A673 (cell line): ENCODE measurements at regions not wholly inside any gene's neighbourhood (a gene's known extent, or its start where the extent isn't known, plus 50 kb on each side); places are given as distances from the start of the nearest gene placed in this dataset.

Source experiments
- BruUV-seq: library from RNA; stranded (reverse); fragments of 400-500 nt; replicated peaks from 2 replicates; lab custom pipeline; 2021; lab: Mats Ljungman, UMichigan
- CTCF ChIA-PET: fragments of 300-600 bp; sonication (Branson Sonifier 250); formaldehyde crosslinking; loops from one replicate; lab custom pipeline; 2022; ENCODE audit warnings: antibody characterized with exemption; lab: Charles Lee
- POLR2A ChIA-PET: fragments of 300-600 bp; sonication (Branson Sonifier 250); formaldehyde crosslinking; loops from one replicate; lab custom pipeline; 2022; ENCODE audit warnings: antibody characterized with exemption; ENCODE audit not compliant: low non-redundant PET; lab: Charles Lee
- DNase-seq: peaks from one replicate; pipeline ENCODE4 v3.0.0-alpha.2; 2015; ENCODE audit warnings: low spot score
- H3K27ac ChIP-seq: fragments of 200-600 bp; sonication (generic); 2 replicates; pipeline ENCODE4 v1.5.1; 2016; ENCODE audit warnings: mixed run types, low read depth, mild to moderate bottlenecking, mixed read lengths, antibody characterized with exemption, low read length; ENCODE audit not compliant: poor library complexity, severe bottlenecking
- H3K27me3 ChIP-seq: fragments of 200-600 bp; sonication (generic); replicated peaks from 2 replicates; pipeline ENCODE4 v1.6.1; 2017; ENCODE audit warnings: mixed run types, low read depth, mild to moderate bottlenecking, mixed read lengths, antibody characterized with exemption, low read length; ENCODE audit not compliant: insufficient read depth, poor library complexity
- H3K36me3 ChIP-seq: fragments of 200-600 bp; sonication (generic); 2 replicates; pipeline ENCODE4 v1.6.1; 2016; ENCODE audit warnings: mixed run types, mild to moderate bottlenecking, mixed read lengths, antibody characterized with exemption, low read length; ENCODE audit not compliant: insufficient read depth, poor library complexity, severe bottlenecking
- H3K4me1 ChIP-seq: fragments of 200-600 bp; sonication (generic); 2 replicates; pipeline ENCODE4 v1.6.1; 2017; ENCODE audit warnings: mixed run types, mild to moderate bottlenecking, mixed read lengths, antibody characterized with exemption, low read length; ENCODE audit not compliant: insufficient read depth, poor library complexity, severe bottlenecking
- H3K4me3 ChIP-seq: fragments of 200-600 bp; sonication (generic); 2 replicates; pipeline ENCODE4 v1.5.1; 2016; ENCODE audit warnings: low read depth, mixed run types, mild to moderate bottlenecking, mixed read lengths, low read length; ENCODE audit not compliant: poor library complexity, severe bottlenecking
- H3K9me3 ChIP-seq: fragments of 200-600 bp; sonication (generic); 2 replicates; pipeline ENCODE4 v1.6.1; 2016; ENCODE audit warnings: mixed run types, low read depth, mild to moderate bottlenecking, mixed read lengths, antibody characterized with exemption, low read length; ENCODE audit not compliant: poor library complexity, severe bottlenecking
- EZH2 ChIP-seq: fragments of 200-600 bp; sonication (generic); IDR thresholded peaks from 2 replicates; pipeline ENCODE4 v1.6.1; 2017; ENCODE audit warnings: borderline replicate concordance, low read depth, mild to moderate bottlenecking, mixed read lengths, antibody characterized with exemption, low read length; ENCODE audit not compliant: poor library complexity, severe bottlenecking
- intact Hi-C: fragments of 100-400 bp; cut with micrococcal nuclease; formaldehyde crosslinking; loops from one replicate; pipeline ENCODE4 v1.10.0; 2022; ENCODE audit not compliant: unreplicated experiment
- TF ChIP-seq, protein P1 (sequence below): fragments of 300-800, 200-600 bp; sonication (generic); conservative IDR thresholded peaks from 2 replicates; pipeline ENCODE4 v1.5.1; 2017; ENCODE audit warnings: low read depth, mild to moderate bottlenecking, antibody characterized with exemption, low read length, moderate library complexity, mixed read lengths

DNA sequence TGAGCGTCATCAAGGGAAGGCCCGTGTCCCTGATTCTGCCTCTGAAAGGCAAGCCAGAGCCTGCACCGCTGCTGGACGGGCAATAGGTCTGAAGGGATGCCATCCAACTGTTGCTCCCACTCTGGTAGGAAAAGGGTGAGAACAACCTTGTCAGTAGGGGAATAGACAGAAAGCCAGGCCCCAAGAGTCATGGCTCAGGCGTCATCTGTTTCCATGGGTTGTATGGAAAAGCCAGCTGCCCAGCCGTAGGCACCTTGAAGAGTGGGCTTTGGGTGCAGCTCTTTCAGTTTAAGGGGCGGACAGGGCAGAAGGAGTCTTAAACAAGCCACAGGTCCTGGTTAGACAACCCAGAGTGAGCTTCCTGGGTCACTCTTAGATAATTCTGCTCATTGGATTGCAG is 66.5 kb downstream of the RNF6 start:
- H3K9me3 ChIP-seq: no peaks in the 10 kb centered on the region
- H3K36me3 ChIP-seq: no peaks in the 10 kb centered on the region
- no peaks in the 10 kb centered on the region for H3K4me1 ChIP-seq
- ChIA-PET CTCF (no interaction called here), POLR2A (no interaction called here)
- TF ChIP-seq, protein P1, sequence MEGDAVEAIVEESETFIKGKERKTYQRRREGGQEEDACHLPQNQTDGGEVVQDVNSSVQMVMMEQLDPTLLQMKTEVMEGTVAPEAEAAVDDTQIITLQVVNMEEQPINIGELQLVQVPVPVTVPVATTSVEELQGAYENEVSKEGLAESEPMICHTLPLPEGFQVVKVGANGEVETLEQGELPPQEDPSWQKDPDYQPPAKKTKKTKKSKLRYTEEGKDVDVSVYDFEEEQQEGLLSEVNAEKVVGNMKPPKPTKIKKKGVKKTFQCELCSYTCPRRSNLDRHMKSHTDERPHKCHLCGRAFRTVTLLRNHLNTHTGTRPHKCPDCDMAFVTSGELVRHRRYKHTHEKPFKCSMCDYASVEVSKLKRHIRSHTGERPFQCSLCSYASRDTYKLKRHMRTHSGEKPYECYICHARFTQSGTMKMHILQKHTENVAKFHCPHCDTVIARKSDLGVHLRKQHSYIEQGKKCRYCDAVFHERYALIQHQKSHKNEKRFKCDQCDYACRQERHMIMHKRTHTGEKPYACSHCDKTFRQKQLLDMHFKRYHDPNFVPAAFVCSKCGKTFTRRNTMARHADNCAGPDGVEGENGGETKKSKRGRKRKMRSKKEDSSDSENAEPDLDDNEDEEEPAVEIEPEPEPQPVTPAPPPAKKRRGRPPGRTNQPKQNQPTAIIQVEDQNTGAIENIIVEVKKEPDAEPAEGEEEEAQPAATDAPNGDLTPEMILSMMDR: no peak
- TF ChIP-seq EZH2: no peak
- intact Hi-C loops: no loop called here
- no peak overlapping the region for H3K4me3 ChIP-seq
- peaks cover 12% of the 10 kb centered on the region for H3K27me3 ChIP-seq
- no peak overlapping the region for H3K27ac ChIP-seq
- BruUV-seq: no TSS peak
- no peak for DNase-seq

DNA sequence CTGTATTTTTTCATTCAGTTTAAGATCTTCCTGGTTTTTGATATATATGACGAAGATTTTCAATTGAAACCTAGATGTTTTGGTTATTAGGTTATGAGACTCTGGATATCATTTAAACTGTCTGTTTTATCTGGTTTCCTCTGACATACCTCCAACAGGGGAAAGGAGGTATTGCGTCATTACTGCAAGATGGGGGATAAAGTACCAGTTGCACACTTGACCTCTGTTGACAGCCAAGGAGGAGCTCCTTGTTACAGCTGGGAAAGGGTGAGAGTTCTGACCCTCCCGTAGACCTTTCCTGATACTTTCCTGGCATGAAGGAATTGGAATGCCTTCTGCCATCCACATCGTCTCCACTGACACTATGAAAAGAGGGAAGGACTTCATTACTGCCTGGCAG is 82.0 kb upstream of the SHISA2 start:
- POLR2A ChIA-PET: interaction anchor here (0.6 kb wide), 1 partner anchor 579 kb away, joined by 3 read pairs; no protein-coding TSS in a partner anchor
- CTCF ChIA-PET: no interaction called here

DNA sequence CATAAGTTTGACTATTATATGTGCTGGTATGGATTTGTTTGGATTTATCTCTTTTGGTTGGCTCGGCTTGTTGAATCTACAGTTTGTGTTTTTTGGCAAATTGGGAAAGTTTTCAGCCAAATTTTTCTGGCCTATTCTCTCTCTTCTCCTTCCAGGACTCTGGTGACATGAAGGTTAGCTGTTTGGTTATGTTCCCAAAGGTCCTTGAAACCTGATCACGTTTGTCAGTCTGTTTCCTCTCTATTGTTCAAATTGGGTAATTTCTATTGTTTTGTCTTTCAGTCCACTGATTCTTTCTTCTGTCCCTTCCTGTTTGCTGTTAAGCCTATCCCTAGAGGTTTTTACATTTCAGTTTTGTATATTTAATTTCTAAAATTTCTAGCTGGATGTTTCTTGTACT is 81.5 kb upstream of the SHISA2 start:
- no TSS peak for BruUV-seq
- Histone ChIP-seq H3K36me3 (no peaks in the 10 kb centered on the region), H3K27ac (no peak overlapping the region), H3K27me3 (no peaks in the 10 kb centered on the region), H3K9me3 (no peaks in the 10 kb centered on the region), H3K4me3 (no peak overlapping the region), H3K4me1 (no peaks in the 10 kb centered on the region)
- TF ChIP-seq, protein P1: no peak
- TF ChIP-seq EZH2: no peak
- CTCF ChIA-PET: no interaction called here
- POLR2A ChIA-PET: interaction anchor here (0.6 kb wide), 1 partner anchor 579 kb away, joined by 3 read pairs; no protein-coding TSS in a partner anchor
- DNase-seq: no peak
- intact Hi-C loops: no loop called here

More for the DNA sequence above, 82.0 kb upstream of the SHISA2 start:
- Histone ChIP-seq H3K9me3 (no peaks in the 10 kb centered on the region), H3K4me1 (no peaks in the 10 kb centered on the region), H3K27ac (no peak overlapping the region), H3K36me3 (no peaks in the 10 kb centered on the region), H3K4me3 (no peak overlapping the region), H3K27me3 (no peaks in the 10 kb centered on the region)
- intact Hi-C loops: no loop called here
- DNase-seq: peak; percentile 10
- BruUV-seq: no TSS peak
- TF ChIP-seq, protein P1: no peak
- no peak for TF ChIP-seq EZH2
